RWPE2 (cell line): ENCODE measurements at regions not wholly inside any gene's neighbourhood (a gene's known extent, or its start where the extent isn't known, plus 50 kb on each side); places are given as distances from the start of the nearest gene placed in this dataset.

Experiments used
- ATAC-seq: fragments of 200-7000 bp; cut with Tn5 transposase; 3 replicates; pipeline ENCODE4 v1.9.1; 2021; ENCODE audit warnings: low read depth
- DNase-seq: peaks from one replicate; pipeline ENCODE4 v3.0.0-alpha.2; 2020; ENCODE audit warnings: low spot score
- H3K27ac ChIP-seq: fragments of 450-650 bp; 2 replicates; pipeline ENCODE4 v1.5.1; 2017; ENCODE audit warnings: mild to moderate bottlenecking; ENCODE audit not compliant: poor library complexity, severe bottlenecking
- H3K27me3 ChIP-seq: fragments of 250-450 bp; sonication (Bioruptor Pico); 2 replicates; pipeline ENCODE4 v1.5.1; 2021; ENCODE audit warnings: mild to moderate bottlenecking, moderate library complexity; ENCODE audit not compliant: insufficient read depth, poor library complexity, severe bottlenecking
- H3K36me3 ChIP-seq: fragments of 250-450 bp; sonication (Bioruptor Pico); 2 replicates; pipeline ENCODE4 v1.5.1; 2020; ENCODE audit warnings: low read depth, mild to moderate bottlenecking, moderate library complexity
- H3K4me1 ChIP-seq: fragments of 250-450 bp; sonication (Bioruptor Pico); 2 replicates; pipeline ENCODE4 v1.5.1; 2021; ENCODE audit warnings: mild to moderate bottlenecking, moderate library complexity; ENCODE audit not compliant: insufficient read depth, poor library complexity, severe bottlenecking
- H3K4me3 ChIP-seq: fragments of 250-450 bp; sonication (Bioruptor Pico); 2 replicates; pipeline ENCODE4 v1.5.1; 2021; ENCODE audit warnings: mild to moderate bottlenecking, moderate library complexity; ENCODE audit not compliant: severe bottlenecking
- H3K9me3 ChIP-seq: fragments of 250-450 bp; sonication (Bioruptor Pico); 2 replicates; pipeline ENCODE4 v1.5.1; 2021; ENCODE audit warnings: mild to moderate bottlenecking, moderate library complexity; ENCODE audit not compliant: severe bottlenecking
- CTCF ChIP-seq: fragments of 450-650 bp; IDR thresholded peaks from one replicate; pipeline ENCODE4 v1.5.1; 2017; ENCODE audit warnings: mild to moderate bottlenecking, moderate library complexity; ENCODE audit not compliant: poor library complexity, severe bottlenecking

- ATAC-seq: no peak
- DNase-seq: no peak
These were observed 75.4 kb downstream of the TENT5C start for GRCh38 chr1:117681093-117681900.

GRCh38 chr1:117681901-117682250, 76.0 kb downstream of the TENT5C start:
- DNase-seq (no peak), ATAC-seq (no peak)
- H3K4me3 ChIP-seq: no peak overlapping the region
- no peaks in the 10 kb centered on the region for H3K4me1 ChIP-seq
- no peaks in the 10 kb centered on the region for H3K9me3 ChIP-seq
- no peaks in the 10 kb centered on the region for H3K36me3 ChIP-seq
- H3K27me3 ChIP-seq: no peaks in the 10 kb centered on the region
- no peak overlapping the region for H3K27ac ChIP-seq
- no peak for TF ChIP-seq CTCF

More at GRCh38 chr1:117681093-117681900, 75.4 kb downstream of the TENT5C start:
- Histone ChIP-seq H3K27ac (no peak overlapping the region), H3K9me3 (no peaks in the 10 kb centered on the region), H3K27me3 (no peaks in the 10 kb centered on the region), H3K36me3 (no peaks in the 10 kb centered on the region), H3K4me1 (no peaks in the 10 kb centered on the region), H3K4me3 (no peak overlapping the region)
- no peak for TF ChIP-seq CTCF

GRCh38 chr1:117682372-117682771, 76.5 kb downstream of the TENT5C start:
- ATAC-seq: no peak
- Histone ChIP-seq H3K4me3 (no peak overlapping the region), H3K27me3 (no peaks in the 10 kb centered on the region), H3K4me1 (no peaks in the 10 kb centered on the region), H3K9me3 (no peaks in the 10 kb centered on the region), H3K27ac (no peak overlapping the region), H3K36me3 (no peaks in the 10 kb centered on the region)
- no peak for TF ChIP-seq CTCF
- DNase-seq: no peak

DNA sequence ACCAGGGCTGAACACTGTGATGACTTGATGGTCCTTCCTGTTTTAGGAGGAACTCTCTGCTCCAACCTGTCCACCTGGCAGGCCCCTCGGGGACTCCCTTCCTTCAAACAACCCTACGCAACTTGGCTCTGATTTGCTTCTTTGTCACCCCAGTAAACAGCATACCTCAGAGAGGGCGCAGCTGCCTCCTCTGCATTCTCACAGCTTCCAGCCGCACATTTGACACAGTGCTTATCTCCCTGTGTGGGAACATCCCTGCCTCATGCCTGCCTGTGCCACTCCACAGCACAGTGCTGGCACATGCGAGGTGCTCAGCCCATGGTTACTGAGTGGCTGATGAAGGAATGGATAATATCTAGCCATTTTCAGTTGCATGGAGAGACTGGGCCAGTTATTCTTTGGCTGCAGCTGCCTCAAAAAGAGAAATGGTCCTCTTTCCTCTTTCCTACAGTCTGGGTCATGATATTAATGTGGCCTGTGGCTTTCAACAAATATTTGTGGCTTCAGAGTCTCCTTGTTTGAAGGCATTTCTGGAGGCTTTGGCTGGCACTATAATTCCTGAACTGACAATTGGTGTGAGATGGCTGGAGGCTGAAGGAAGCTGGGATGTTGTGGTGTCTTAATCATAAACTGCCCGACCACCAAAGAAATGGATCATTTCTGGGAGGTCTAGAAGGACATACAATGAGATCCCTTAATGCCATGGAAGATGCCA, 77.9 kb downstream of the TENT5C start:
- DNase-seq (no peak), ATAC-seq (no peak)
- no peaks in the 10 kb centered on the region for H3K36me3 ChIP-seq
- H3K4me3 ChIP-seq: no peak overlapping the region
- no peak for TF ChIP-seq CTCF
- no peak overlapping the region for H3K27ac ChIP-seq
- H3K9me3 ChIP-seq: no peaks in the 10 kb centered on the region
- H3K4me1 ChIP-seq: no peaks in the 10 kb centered on the region
- peaks cover 7% of the 10 kb centered on the region for H3K27me3 ChIP-seq
